Neural cell (in vitro differentiated cells): ENCODE measurements at regions not wholly inside any gene's neighbourhood (a gene's known extent, or its start where the extent isn't known, plus 50 kb on each side); places are given as distances from the start of the nearest gene placed in this dataset.

Experiments used
- H2AFZ ChIP-seq: fragments of 200-600, 300-800 bp; sonication (generic), shearing (Covaris generic); 2 replicates; pipeline ENCODE4 v1.6.0; 2014; ENCODE audit warnings: low read depth, mild to moderate bottlenecking, antibody characterized with exemption, low read length, moderate library complexity
- H3F3A ChIP-seq: fragments of 200-600 bp; shearing (Covaris generic); 2 replicates; pipeline ENCODE4 v1.6.1; 2016; ENCODE audit warnings: mild to moderate bottlenecking, moderate library complexity, mixed read lengths, antibody characterized with exemption, low read length; ENCODE audit not compliant: insufficient read depth, poor library complexity, severe bottlenecking
- H3K27ac ChIP-seq: fragments of 200-600, 300-800 bp; sonication (generic), shearing (Covaris generic); 2 replicates; pipeline ENCODE4 v1.5.1; 2014; ENCODE audit warnings: mild to moderate bottlenecking, low read length, moderate library complexity
- H3K27me3 ChIP-seq: fragments of 300-800, 200-600 bp; sonication (generic), shearing (Covaris generic); 2 replicates; pipeline ENCODE4 v1.6.0; 2014; ENCODE audit warnings: mild to moderate bottlenecking, low read depth, low read length, moderate library complexity; ENCODE audit not compliant: insufficient read depth
- H3K36me3 ChIP-seq: fragments of 300-800, 200-600 bp; sonication (generic), shearing (Covaris generic); 2 replicates; pipeline ENCODE4 v1.5.1; 2014; ENCODE audit warnings: mild to moderate bottlenecking, antibody characterized with exemption, low read length, moderate library complexity; ENCODE audit not compliant: insufficient read depth
- H3K4me2 ChIP-seq: fragments of 300-800, 200-600 bp; sonication (generic), shearing (Covaris generic); 2 replicates; pipeline ENCODE4 v1.6.0; 2014; ENCODE audit warnings: mild to moderate bottlenecking, low read length
- H3K4me3 ChIP-seq: fragments of 300-800, 200-600 bp; sonication (generic), shearing (Covaris generic); 2 replicates; pipeline ENCODE4 v1.5.1; 2014; ENCODE audit warnings: mild to moderate bottlenecking, low read length, moderate library complexity
- H3K79me2 ChIP-seq: fragments of 200-600 bp; shearing (Covaris generic); replicated peaks from 2 replicates; pipeline ENCODE4 v1.6.0; 2014; ENCODE audit warnings: mild to moderate bottlenecking, low read length, moderate library complexity; ENCODE audit not compliant: insufficient read depth
- H3K9ac ChIP-seq: fragments of 300-800, 200-600 bp; sonication (generic), shearing (Covaris generic); 2 replicates; pipeline ENCODE4 v1.6.1; 2016; ENCODE audit warnings: mild to moderate bottlenecking, low read length, mixed read lengths
- H3K9me2 ChIP-seq: fragments of 200-600 bp; shearing (Covaris generic); 2 replicates; pipeline ENCODE4 v1.6.1; 2016; ENCODE audit warnings: mild to moderate bottlenecking, low read length, mixed read lengths; ENCODE audit not compliant: insufficient read depth
- H3K9me3 ChIP-seq: fragments of 200-600, 300-800 bp; sonication (generic), shearing (Covaris generic); 2 replicates; pipeline ENCODE4 v1.6.1; 2016; ENCODE audit warnings: mild to moderate bottlenecking, mixed run types, low read length, moderate library complexity, mixed read lengths
- H4K20me1 ChIP-seq: fragments of 200-600 bp; shearing (Covaris generic); 2 replicates; pipeline ENCODE4 v1.6.1; 2016; ENCODE audit warnings: mild to moderate bottlenecking, mixed run types; ENCODE audit not compliant: insufficient read depth
- CTCF ChIP-seq: fragments of 450-650 bp; IDR thresholded peaks from 2 replicates; pipeline ENCODE4 v1.5.1; 2014; ENCODE audit warnings: antibody characterized with exemption, mild to moderate bottlenecking, moderate library complexity; ENCODE audit not compliant: poor library complexity, severe bottlenecking
- EP300 ChIP-seq: fragments of 450-650 bp; conservative IDR thresholded peaks from 2 replicates; pipeline ENCODE4 v1.6.1; 2014; ENCODE audit warnings: antibody characterized with exemption, mild to moderate bottlenecking, moderate library complexity; ENCODE audit not compliant: poor library complexity, severe bottlenecking
- EZH2 ChIP-seq: fragments of 200-600, 300-800 bp; shearing (Covaris generic), sonication (generic); IDR thresholded peaks from 2 replicates; pipeline ENCODE4 v1.6.1; 2014; ENCODE audit warnings: antibody characterized with exemption, low read length, borderline replicate concordance, mild to moderate bottlenecking; ENCODE audit not compliant: insufficient read depth, poor library complexity, severe bottlenecking
- MXI1 ChIP-seq: fragments of 450-650 bp; conservative IDR thresholded peaks from 2 replicates; pipeline ENCODE4 v1.6.1; 2014; ENCODE audit warnings: antibody characterized with exemption, mild to moderate bottlenecking; ENCODE audit not compliant: poor library complexity, severe bottlenecking
- POLR2AphosphoS5 ChIP-seq: IDR thresholded peaks from 2 replicates; pipeline ENCODE4 v1.6.1; 2012
- RAD21 ChIP-seq: fragments of 450-650 bp; conservative IDR thresholded peaks from 2 replicates; pipeline ENCODE4 v1.6.1; 2014; ENCODE audit warnings: antibody characterized with exemption, mild to moderate bottlenecking, moderate library complexity
- REST ChIP-seq: IDR thresholded peaks from 2 replicates; pipeline ENCODE4 v1.6.1; 2012; ENCODE audit warnings: borderline replicate concordance
- SMC3 ChIP-seq: fragments of 450-650 bp; conservative IDR thresholded peaks from 2 replicates; pipeline ENCODE4 v1.6.1; 2014; ENCODE audit warnings: antibody characterized with exemption, mild to moderate bottlenecking, moderate library complexity; ENCODE audit not compliant: poor library complexity
- TAF1 ChIP-seq: IDR thresholded peaks from 2 replicates; pipeline ENCODE4 v1.6.1; 2012; ENCODE audit warnings: low read depth

- Histone ChIP-seq H3K9ac (no peak overlapping the region), H3K4me2 (no peak overlapping the region), H3K27me3 (no peaks in the 10 kb centered on the region), H3K4me3 (no peak overlapping the region), H3K27ac (no peak overlapping the region), H3K36me3 (no peaks in the 10 kb centered on the region), H3K9me2 (no peaks in the 10 kb centered on the region), H3K9me3 (no peaks in the 10 kb centered on the region), H4K20me1 (no peaks in the 10 kb centered on the region), H3K79me2 (no peaks in the 10 kb centered on the region), H3F3A (no peaks in the 10 kb centered on the region), H2AFZ (no peak overlapping the region)
- TF ChIP-seq POLR2AphosphoS5 (no peak), RAD21 (no peak), SMC3 (no peak), REST (no peak), EZH2 (no peak), CTCF (no peak), TAF1 (no peak), MXI1 (no peak), EP300 (no peak)
Observed at GRCh38 chr17:77395501-77396048, 254.8 kb downstream of the SEC14L1 start.

GRCh38 chr17:77396610-77397009, 255.8 kb downstream of the SEC14L1 start:
- TF ChIP-seq POLR2AphosphoS5 (no peak), RAD21 (no peak)
- Histone ChIP-seq H3K27ac (no peak overlapping the region), H3K9me3 (no peaks in the 10 kb centered on the region), H3F3A (no peaks in the 10 kb centered on the region), H3K4me3 (no peak overlapping the region), H3K9ac (no peak overlapping the region), H3K27me3 (no peaks in the 10 kb centered on the region), H3K9me2 (no peaks in the 10 kb centered on the region), H2AFZ (no peak overlapping the region), H3K79me2 (no peaks in the 10 kb centered on the region), H4K20me1 (no peaks in the 10 kb centered on the region), H3K36me3 (no peaks in the 10 kb centered on the region), H3K4me2 (no peak overlapping the region)

- TF ChIP-seq TAF1: no peak
- no peak for TF ChIP-seq CTCF
- no peak for TF ChIP-seq POLR2AphosphoS5
- no peak for TF ChIP-seq EP300
- no peak for TF ChIP-seq RAD21
- TF ChIP-seq EZH2: no peak
- TF ChIP-seq MXI1: no peak
- H3K9me3 ChIP-seq: no peaks in the 10 kb centered on the region
- H3K79me2 ChIP-seq: no peaks in the 10 kb centered on the region
- no peaks in the 10 kb centered on the region for H3K36me3 ChIP-seq
- no peaks in the 10 kb centered on the region for H3K9me2 ChIP-seq
- no peak overlapping the region for H3K9ac ChIP-seq
- no peak overlapping the region for H3K27ac ChIP-seq
- no peak overlapping the region for H2AFZ ChIP-seq
- H3K4me2 ChIP-seq: no peak overlapping the region
- H4K20me1 ChIP-seq: no peaks in the 10 kb centered on the region
- H3K27me3 ChIP-seq: no peaks in the 10 kb centered on the region
- H3F3A ChIP-seq: no peaks in the 10 kb centered on the region
- no peak overlapping the region for H3K4me3 ChIP-seq
Observed at GRCh38 chr17:77398274-77398673, 257.5 kb downstream of the SEC14L1 start.
